HL-60 (cell line): ENCODE measurements at regions not wholly inside any gene's neighbourhood (a gene's known extent, or its start where the extent isn't known, plus 50 kb on each side); places are given as distances from the start of the nearest gene placed in this dataset.

Experiments used
- GABPA ChIP-seq: IDR thresholded peaks from 2 replicates; pipeline ENCODE4 v1.6.1; 2012; ENCODE audit warnings: low read depth
- POLR2AphosphoS5 ChIP-seq: IDR thresholded peaks from 2 replicates; pipeline ENCODE4 v1.6.1; 2012; ENCODE audit warnings: low read depth
- SPI1 ChIP-seq: IDR thresholded peaks from 2 replicates; pipeline ENCODE4 v1.6.1; 2012; ENCODE audit warnings: low read depth, mild to moderate bottlenecking, borderline replicate concordance
- TF ChIP-seq, protein P1 (sequence below): IDR thresholded peaks from one replicate; pipeline ENCODE4 v1.5.1; 2011; ENCODE audit warnings: low read length, control low read depth, inconsistent platforms; ENCODE audit not compliant: insufficient read depth
- TF ChIP-seq, protein P2 (sequence below): IDR thresholded peaks from 2 replicates; pipeline ENCODE4 v1.6.1; 2012; ENCODE audit warnings: low read depth; ENCODE audit not compliant: insufficient replicate concordance

- TF ChIP-seq, protein P1, sequence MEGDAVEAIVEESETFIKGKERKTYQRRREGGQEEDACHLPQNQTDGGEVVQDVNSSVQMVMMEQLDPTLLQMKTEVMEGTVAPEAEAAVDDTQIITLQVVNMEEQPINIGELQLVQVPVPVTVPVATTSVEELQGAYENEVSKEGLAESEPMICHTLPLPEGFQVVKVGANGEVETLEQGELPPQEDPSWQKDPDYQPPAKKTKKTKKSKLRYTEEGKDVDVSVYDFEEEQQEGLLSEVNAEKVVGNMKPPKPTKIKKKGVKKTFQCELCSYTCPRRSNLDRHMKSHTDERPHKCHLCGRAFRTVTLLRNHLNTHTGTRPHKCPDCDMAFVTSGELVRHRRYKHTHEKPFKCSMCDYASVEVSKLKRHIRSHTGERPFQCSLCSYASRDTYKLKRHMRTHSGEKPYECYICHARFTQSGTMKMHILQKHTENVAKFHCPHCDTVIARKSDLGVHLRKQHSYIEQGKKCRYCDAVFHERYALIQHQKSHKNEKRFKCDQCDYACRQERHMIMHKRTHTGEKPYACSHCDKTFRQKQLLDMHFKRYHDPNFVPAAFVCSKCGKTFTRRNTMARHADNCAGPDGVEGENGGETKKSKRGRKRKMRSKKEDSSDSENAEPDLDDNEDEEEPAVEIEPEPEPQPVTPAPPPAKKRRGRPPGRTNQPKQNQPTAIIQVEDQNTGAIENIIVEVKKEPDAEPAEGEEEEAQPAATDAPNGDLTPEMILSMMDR = no peak
- no peak for TF ChIP-seq GABPA
- no peak for TF ChIP-seq POLR2AphosphoS5
- TF ChIP-seq, protein P2, sequence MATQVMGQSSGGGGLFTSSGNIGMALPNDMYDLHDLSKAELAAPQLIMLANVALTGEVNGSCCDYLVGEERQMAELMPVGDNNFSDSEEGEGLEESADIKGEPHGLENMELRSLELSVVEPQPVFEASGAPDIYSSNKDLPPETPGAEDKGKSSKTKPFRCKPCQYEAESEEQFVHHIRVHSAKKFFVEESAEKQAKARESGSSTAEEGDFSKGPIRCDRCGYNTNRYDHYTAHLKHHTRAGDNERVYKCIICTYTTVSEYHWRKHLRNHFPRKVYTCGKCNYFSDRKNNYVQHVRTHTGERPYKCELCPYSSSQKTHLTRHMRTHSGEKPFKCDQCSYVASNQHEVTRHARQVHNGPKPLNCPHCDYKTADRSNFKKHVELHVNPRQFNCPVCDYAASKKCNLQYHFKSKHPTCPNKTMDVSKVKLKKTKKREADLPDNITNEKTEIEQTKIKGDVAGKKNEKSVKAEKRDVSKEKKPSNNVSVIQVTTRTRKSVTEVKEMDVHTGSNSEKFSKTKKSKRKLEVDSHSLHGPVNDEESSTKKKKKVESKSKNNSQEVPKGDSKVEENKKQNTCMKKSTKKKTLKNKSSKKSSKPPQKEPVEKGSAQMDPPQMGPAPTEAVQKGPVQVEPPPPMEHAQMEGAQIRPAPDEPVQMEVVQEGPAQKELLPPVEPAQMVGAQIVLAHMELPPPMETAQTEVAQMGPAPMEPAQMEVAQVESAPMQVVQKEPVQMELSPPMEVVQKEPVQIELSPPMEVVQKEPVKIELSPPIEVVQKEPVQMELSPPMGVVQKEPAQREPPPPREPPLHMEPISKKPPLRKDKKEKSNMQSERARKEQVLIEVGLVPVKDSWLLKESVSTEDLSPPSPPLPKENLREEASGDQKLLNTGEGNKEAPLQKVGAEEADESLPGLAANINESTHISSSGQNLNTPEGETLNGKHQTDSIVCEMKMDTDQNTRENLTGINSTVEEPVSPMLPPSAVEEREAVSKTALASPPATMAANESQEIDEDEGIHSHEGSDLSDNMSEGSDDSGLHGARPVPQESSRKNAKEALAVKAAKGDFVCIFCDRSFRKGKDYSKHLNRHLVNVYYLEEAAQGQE = no peak
- TF ChIP-seq SPI1 = no peak
Observed at GRCh38 chr7:79612903-79613302, 159.4 kb upstream of the MAGI2 start.
